Natural killer cell (primary cell): ENCODE measurements at regions not wholly inside any gene's neighbourhood (a gene's known extent, or its start where the extent isn't known, plus 50 kb on each side); places are given as distances from the start of the nearest gene placed in this dataset.

ENCODE experiments used
- ATAC-seq, 3 donors: fragments of 150-1000 bp in 2 of 3; fragments of 200-7000 bp in 1 of 3; cut with Tn5 transposase; 1 replicate in 1 of 3; 2 replicates in 2 of 3; pipeline ENCODE4 v1.10.0; 2021; ENCODE audit warnings: mild to moderate bottlenecking in 2 of 3, moderate library complexity in 2 of 3
- DNase-seq, 2 donors: peaks; one replicate each; pipeline versions ENCODE4 v3.0.0 to v3.0.0-alpha.2; 2013 to 2021; ENCODE audit warnings: mixed read lengths in 1 of 2
- H3K27ac ChIP-seq: one replicate; pipeline ENCODE4 v1.5.1; 2013; ENCODE audit warnings: mild to moderate bottlenecking, low read length
- H3K27me3 ChIP-seq: one replicate; pipeline ENCODE4 v1.6.1; 2013; ENCODE audit warnings: low read length; ENCODE audit not compliant: control insufficient read depth, insufficient read depth
- H3K36me3 ChIP-seq: one replicate; pipeline ENCODE4 v1.6.1; 2013; ENCODE audit warnings: low read length; ENCODE audit not compliant: control insufficient read depth, insufficient read depth
- H3K4me1 ChIP-seq: one replicate; pipeline ENCODE4 v1.6.1; 2013; ENCODE audit warnings: low read length; ENCODE audit not compliant: control insufficient read depth, insufficient read depth
- H3K4me3 ChIP-seq: one replicate; pipeline ENCODE4 v1.5.1; 2013; ENCODE audit warnings: low read length
- H3K9me3 ChIP-seq: one replicate; pipeline ENCODE4 v1.6.1; 2013; ENCODE audit warnings: low read length; ENCODE audit not compliant: control insufficient read depth, insufficient read depth
- H3K27ac Mint-ChIP-seq, 2 donors: one replicate each; pipeline ENCODE4 v1.8.0; 2022; ENCODE audit warnings: mild to moderate bottlenecking in 2 of 2, mixed read lengths in 2 of 2, moderate library complexity in 1 of 2
- H3K27me3 Mint-ChIP-seq, 2 donors: one replicate each; pipeline ENCODE4 v1.8.0; 2022; ENCODE audit warnings: low read depth in 2 of 2, mixed read lengths in 2 of 2
- H3K36me3 Mint-ChIP-seq: one replicate; pipeline ENCODE4 v1.8.0; 2022; ENCODE audit warnings: mixed read lengths
- H3K4me1 Mint-ChIP-seq, 2 donors: one replicate each; pipeline ENCODE4 v1.8.0; 2022; ENCODE audit warnings: mixed read lengths in 2 of 2
- H3K4me3 Mint-ChIP-seq: one replicate; pipeline ENCODE4 v1.8.0; 2022; ENCODE audit warnings: mild to moderate bottlenecking, moderate library complexity, mixed read lengths
- H3K9me3 Mint-ChIP-seq, 2 donors: one replicate each; pipeline ENCODE4 v1.8.0; 2022; ENCODE audit warnings: mixed read lengths in 2 of 2
- WGBS: methylation state at CpG from one replicate; pipeline ENCODE4 v1.1.7; 2013; ENCODE audit warnings: missing lambda C conversion rate; ENCODE audit not compliant: insufficient coverage; 5-methylcytosine and 5-hydroxymethylcytosine counted together
- intact Hi-C: fragments of 100-400 bp; cut with micrococcal nuclease; formaldehyde crosslinking; loops from one replicate; pipeline ENCODE4 v1.14.2; 2022
- TF ChIP-seq, protein P1 (sequence below): fragments of 200-600 bp; IDR thresholded peaks from one replicate; pipeline ENCODE4 v1.8.0; 2022; ENCODE audit warnings: antibody characterized with exemption

DNA sequence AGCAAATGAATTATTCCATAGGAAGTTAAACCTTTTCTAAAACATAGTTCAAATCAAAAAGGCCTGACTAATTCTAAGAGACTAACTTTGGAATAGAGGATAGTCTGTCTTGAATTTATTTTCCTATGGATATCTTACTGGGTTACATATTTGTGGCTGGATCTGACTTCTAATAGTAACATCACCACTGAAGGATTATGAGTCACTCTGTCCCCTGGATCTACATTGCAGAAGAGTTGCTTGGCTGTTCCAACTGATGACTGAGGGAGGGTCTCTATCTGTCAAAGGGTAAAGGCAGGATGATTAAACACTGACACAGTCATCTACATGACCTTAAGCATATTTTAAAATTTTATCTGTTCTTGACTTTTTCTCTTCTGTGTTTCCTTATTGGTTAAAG lies 119.6 kb upstream of the FST start:
- DNase-seq (no peak), ATAC-seq (no peak)
- Histone ChIP-seq H3K4me3 (no peak overlapping the region), H3K27me3 (no peaks in the 10 kb centered on the region), H3K4me1 (no peaks in the 10 kb centered on the region), H3K9me3 (no peaks in the 10 kb centered on the region), H3K27ac (no peak overlapping the region), H3K36me3 (no peaks in the 10 kb centered on the region)
- TF ChIP-seq, protein P1, sequence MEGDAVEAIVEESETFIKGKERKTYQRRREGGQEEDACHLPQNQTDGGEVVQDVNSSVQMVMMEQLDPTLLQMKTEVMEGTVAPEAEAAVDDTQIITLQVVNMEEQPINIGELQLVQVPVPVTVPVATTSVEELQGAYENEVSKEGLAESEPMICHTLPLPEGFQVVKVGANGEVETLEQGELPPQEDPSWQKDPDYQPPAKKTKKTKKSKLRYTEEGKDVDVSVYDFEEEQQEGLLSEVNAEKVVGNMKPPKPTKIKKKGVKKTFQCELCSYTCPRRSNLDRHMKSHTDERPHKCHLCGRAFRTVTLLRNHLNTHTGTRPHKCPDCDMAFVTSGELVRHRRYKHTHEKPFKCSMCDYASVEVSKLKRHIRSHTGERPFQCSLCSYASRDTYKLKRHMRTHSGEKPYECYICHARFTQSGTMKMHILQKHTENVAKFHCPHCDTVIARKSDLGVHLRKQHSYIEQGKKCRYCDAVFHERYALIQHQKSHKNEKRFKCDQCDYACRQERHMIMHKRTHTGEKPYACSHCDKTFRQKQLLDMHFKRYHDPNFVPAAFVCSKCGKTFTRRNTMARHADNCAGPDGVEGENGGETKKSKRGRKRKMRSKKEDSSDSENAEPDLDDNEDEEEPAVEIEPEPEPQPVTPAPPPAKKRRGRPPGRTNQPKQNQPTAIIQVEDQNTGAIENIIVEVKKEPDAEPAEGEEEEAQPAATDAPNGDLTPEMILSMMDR = no peak
- no peak overlapping the region for H3K4me3 Mint-ChIP-seq
- intact Hi-C loops = no loop called here
- no peaks in the 10 kb centered on the region for H3K4me1 Mint-ChIP-seq
- H3K27me3 Mint-ChIP-seq = no peaks in the 10 kb centered on the region
- no peak overlapping the region for H3K27ac Mint-ChIP-seq
- no peaks in the 10 kb centered on the region for H3K36me3 Mint-ChIP-seq
- H3K9me3 Mint-ChIP-seq = peaks cover 0 to 3% of the 10 kb centered on the region in 2 donors

DNA sequence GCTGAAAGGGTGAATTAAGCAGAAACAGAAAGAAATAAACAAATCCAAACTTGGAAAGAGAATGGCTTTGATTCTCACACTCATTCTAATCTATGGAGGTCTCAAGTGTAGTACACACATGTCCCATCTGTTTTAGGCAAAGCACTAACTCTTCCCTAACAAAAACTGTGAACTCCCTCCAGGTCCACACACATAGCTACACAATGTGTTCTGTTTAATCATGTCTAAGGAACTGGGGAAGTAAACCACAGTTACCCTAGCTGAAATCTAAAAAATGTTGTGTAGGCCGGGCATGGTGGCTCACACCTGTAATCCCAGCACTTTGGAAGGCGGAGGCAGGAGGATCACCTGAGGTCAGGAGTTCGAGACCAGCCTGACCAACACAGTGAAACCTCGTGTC lies 118.7 kb upstream of the FST start:
- no peaks in the 10 kb centered on the region for H3K9me3 ChIP-seq
- no peak for ATAC-seq
- no peak overlapping the region for H3K4me3 ChIP-seq
- no peaks in the 10 kb centered on the region for H3K27me3 Mint-ChIP-seq
- H3K4me1 Mint-ChIP-seq = no peaks in the 10 kb centered on the region
- no peak overlapping the region for H3K27ac ChIP-seq
- H3K4me3 Mint-ChIP-seq = no peak overlapping the region
- H3K27ac Mint-ChIP-seq = no peak overlapping the region
- no peaks in the 10 kb centered on the region for H3K36me3 Mint-ChIP-seq
- H3K27me3 ChIP-seq = no peaks in the 10 kb centered on the region
- intact Hi-C loops = no loop called here
- no peak for DNase-seq
- H3K9me3 Mint-ChIP-seq = peaks cover 0 to 3% of the 10 kb centered on the region in 2 donors
- no peaks in the 10 kb centered on the region for H3K36me3 ChIP-seq
- TF ChIP-seq, protein P1 = no peak
- H3K4me1 ChIP-seq = no peaks in the 10 kb centered on the region
- WGBS = 91% methylated on average over 4 of the region's 4 CpGs

DNA sequence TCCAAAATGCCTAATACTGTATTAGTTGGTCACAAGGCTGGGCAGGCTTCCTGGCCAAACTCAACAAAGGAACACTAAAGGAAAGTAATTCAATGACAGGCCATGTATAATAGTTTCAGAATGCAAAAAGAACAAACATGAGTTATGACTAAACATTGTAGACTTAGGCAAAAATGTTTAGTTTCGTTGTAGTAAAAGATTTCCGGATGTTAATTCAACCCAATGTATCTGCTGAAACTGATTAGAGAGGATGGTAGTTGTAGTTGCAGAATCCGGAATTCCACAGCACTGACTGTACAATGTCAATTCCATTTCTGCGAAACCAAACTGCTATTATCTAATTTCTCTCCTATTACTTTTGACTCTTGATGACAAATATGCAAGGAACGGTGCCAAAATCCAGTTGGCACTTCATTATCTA lies 117.9 kb upstream of the FST start:
- H3K36me3 ChIP-seq = no peaks in the 10 kb centered on the region
- Mint-ChIP-seq H3K27ac (no peak overlapping the region), H3K4me3 (no peak overlapping the region), H3K4me1 (no peaks in the 10 kb centered on the region), H3K36me3 (no peaks in the 10 kb centered on the region), H3K9me3 (no peaks in the 10 kb centered on the region), H3K27me3 (no peaks in the 10 kb centered on the region)
- no peaks in the 10 kb centered on the region for H3K27me3 ChIP-seq
- no peak for DNase-seq
- H3K9me3 ChIP-seq = no peaks in the 10 kb centered on the region
- H3K27ac ChIP-seq = no peak overlapping the region
- intact Hi-C loops = no loop called here
- WGBS = 85% methylated on average over 4 of the region's 5 CpGs
- no peak for ATAC-seq
- TF ChIP-seq, protein P1 = no peak
- no peak overlapping the region for H3K4me3 ChIP-seq
- no peaks in the 10 kb centered on the region for H3K4me1 ChIP-seq

DNA sequence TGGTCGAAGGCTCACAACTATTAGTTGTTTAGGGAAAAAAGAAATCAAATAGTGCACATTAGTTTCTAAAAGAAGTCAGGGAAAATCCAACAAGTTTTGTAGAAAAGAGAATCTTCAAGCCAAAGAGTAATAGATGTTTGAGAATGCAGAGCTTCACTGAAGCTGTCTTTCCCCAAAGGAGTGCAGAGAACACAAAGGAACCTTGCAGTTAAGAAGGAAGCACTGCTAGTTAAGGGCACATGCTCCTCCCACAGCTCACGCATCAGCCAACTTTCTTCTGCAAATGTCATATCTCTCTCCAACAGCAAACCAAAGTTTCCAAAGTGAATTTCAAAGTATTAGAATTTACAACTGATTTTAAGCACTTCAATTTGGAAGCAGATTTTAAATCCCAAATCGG lies 116.4 kb upstream of the FST start:
- TF ChIP-seq, protein P1 = no peak
- DNase-seq (no peak), ATAC-seq (no peak)
- intact Hi-C loops = no loop called here
- Histone ChIP-seq H3K4me1 (no peaks in the 10 kb centered on the region), H3K36me3 (no peaks in the 10 kb centered on the region), H3K27ac (no peak overlapping the region), H3K27me3 (no peaks in the 10 kb centered on the region), H3K9me3 (no peaks in the 10 kb centered on the region), H3K4me3 (no peak overlapping the region)
- peaks cover 0 to 3% of the 10 kb centered on the region in 2 donors for H3K9me3 Mint-ChIP-seq
- no peaks in the 10 kb centered on the region for H3K27me3 Mint-ChIP-seq
- no peak overlapping the region for H3K4me3 Mint-ChIP-seq
- H3K36me3 Mint-ChIP-seq = no peaks in the 10 kb centered on the region
- H3K27ac Mint-ChIP-seq = no peak overlapping the region
- H3K4me1 Mint-ChIP-seq = no peaks in the 10 kb centered on the region
- 53% methylated on average over 2 of the region's 3 CpGs for WGBS
